DOHH2 (cell line): ENCODE measurements at regions not wholly inside any gene's neighbourhood (a gene's known extent, or its start where the extent isn't known, plus 50 kb on each side); places are given as distances from the start of the nearest gene placed in this dataset.
"Not testable (repeated sequence)": the region's sequence is repeated elsewhere in the genome, so short reads cannot be mapped to it uniquely, and the experiment has no call there.

Source experiments
- H3F3A ChIP-seq: fragments of 200-600 bp; sonication (generic), shearing (Covaris generic); 2 replicates; pipeline ENCODE4 v1.6.0; 2016; ENCODE audit warnings: antibody characterized with exemption, mild to moderate bottlenecking; ENCODE audit not compliant: control insufficient read depth, insufficient read depth
- H3K27ac ChIP-seq: fragments of 200-600 bp; sonication (generic); 2 replicates; pipeline ENCODE4 v1.5.1; 2014; ENCODE audit warnings: low read depth, mild to moderate bottlenecking, low read length, moderate library complexity
- H3K27me3 ChIP-seq: fragments of 200-600 bp; sonication (generic); 2 replicates; pipeline ENCODE4 v1.6.1; 2014; ENCODE audit warnings: mild to moderate bottlenecking, low read length, mixed read lengths; ENCODE audit not compliant: control insufficient read depth
- H3K36me3 ChIP-seq: fragments of 200-600 bp; sonication (generic); 2 replicates; pipeline ENCODE4 v1.6.1; 2014; ENCODE audit warnings: mild to moderate bottlenecking, low read length, moderate library complexity, mixed read lengths; ENCODE audit not compliant: control insufficient read depth
- H3K4me1 ChIP-seq: fragments of 200-600 bp; sonication (generic); 2 replicates; pipeline ENCODE4 v1.6.1; 2014; ENCODE audit warnings: mild to moderate bottlenecking, low read length, mixed read lengths; ENCODE audit not compliant: control insufficient read depth
- H3K4me2 ChIP-seq: fragments of 200-600 bp; sonication (generic); 2 replicates; pipeline ENCODE4 v1.6.0; 2014; ENCODE audit warnings: mild to moderate bottlenecking, low read length, moderate library complexity
- H3K4me3 ChIP-seq: fragments of 200-600 bp; sonication (generic); 2 replicates; pipeline ENCODE4 v1.5.1; 2014; ENCODE audit warnings: mild to moderate bottlenecking, low read length, mixed read lengths
- H3K79me2 ChIP-seq: fragments of 200-600 bp; sonication (generic); 2 replicates; pipeline ENCODE4 v1.6.1; 2014; ENCODE audit warnings: mild to moderate bottlenecking, low read length, mixed read lengths; ENCODE audit not compliant: control insufficient read depth
- H3K9me2 ChIP-seq: fragments of 200-600 bp; sonication (generic); replicated peaks from 2 replicates; pipeline ENCODE4 v1.6.1; 2014; ENCODE audit warnings: mild to moderate bottlenecking, low read length, mixed read lengths; ENCODE audit not compliant: control insufficient read depth
- H3K9me3 ChIP-seq: fragments of 200-600 bp; sonication (generic); 2 replicates; pipeline ENCODE4 v1.6.1; 2014; ENCODE audit warnings: antibody characterized with exemption, low read length, mixed read lengths; ENCODE audit not compliant: control insufficient read depth, insufficient read depth
- H4K20me1 ChIP-seq: fragments of 200-600 bp; sonication (generic); 2 replicates; pipeline ENCODE4 v1.6.0; 2014; ENCODE audit warnings: low read depth, mild to moderate bottlenecking, antibody characterized with exemption, low read length, moderate library complexity; ENCODE audit not compliant: control insufficient read depth, insufficient read depth

- H3K4me1 ChIP-seq, H3K27ac ChIP-seq, H3K4me2 ChIP-seq, H3K79me2 ChIP-seq, H3F3A ChIP-seq, H3K36me3 ChIP-seq, H3K27me3 ChIP-seq, H3K9me2 ChIP-seq, H3K4me3 ChIP-seq, H4K20me1 ChIP-seq: not testable (repeated sequence)
- peaks cover 26% of the 10 kb centered on the region for H3K9me3 ChIP-seq
Observed at GRCh38 chr15:20303248-20304171, 238.1 kb downstream of the GOLGA6L6 start.

- H3K79me2 ChIP-seq, H3K36me3 ChIP-seq, H3K4me2 ChIP-seq, H3K4me3 ChIP-seq, H3F3A ChIP-seq, H3K4me1 ChIP-seq, H3K9me2 ChIP-seq, H3K27ac ChIP-seq, H3K27me3 ChIP-seq, H4K20me1 ChIP-seq: not testable (repeated sequence)
- H3K9me3 ChIP-seq, result peaks cover 26% of the 10 kb centered on the region
Observed at GRCh38 chr15:20302141-20303069, 239.2 kb downstream of the GOLGA6L6 start.

- not testable (repeated sequence) for H3K27me3 ChIP-seq, H3K4me1 ChIP-seq, H3F3A ChIP-seq, H3K9me2 ChIP-seq, H3K36me3 ChIP-seq, H3K27ac ChIP-seq, H3K4me2 ChIP-seq, H4K20me1 ChIP-seq, H3K79me2 ChIP-seq, H3K4me3 ChIP-seq
- H3K9me3 ChIP-seq, result peaks cover 23% of the 10 kb centered on the region
Observed at GRCh38 chr15:20301471-20302081, 240.0 kb downstream of the GOLGA6L6 start.

- peaks cover 17% of the 10 kb centered on the region for H3K9me3 ChIP-seq
- not testable (repeated sequence) for H3K27me3 ChIP-seq, H3K4me1 ChIP-seq, H3K4me3 ChIP-seq, H3K79me2 ChIP-seq, H3F3A ChIP-seq, H3K9me2 ChIP-seq, H3K4me2 ChIP-seq, H3K27ac ChIP-seq, H4K20me1 ChIP-seq, H3K36me3 ChIP-seq
Observed at GRCh38 chr15:20301041-20301390, 240.6 kb downstream of the GOLGA6L6 start.

- not testable (repeated sequence) for H4K20me1 ChIP-seq, H3F3A ChIP-seq, H3K27me3 ChIP-seq, H3K4me1 ChIP-seq, H3K27ac ChIP-seq, H3K4me3 ChIP-seq, H3K4me2 ChIP-seq, H3K9me2 ChIP-seq, H3K79me2 ChIP-seq, H3K36me3 ChIP-seq
- H3K9me3 ChIP-seq, result peaks cover 19% of the 10 kb centered on the region
Observed at GRCh38 chr15:20300351-20301040, 241.1 kb downstream of the GOLGA6L6 start.

- H3K9me3 ChIP-seq, result peaks cover 22% of the 10 kb centered on the region; the same call in 1 of the 2 replicates
- not testable (repeated sequence) for H3K9me2 ChIP-seq, H3K27ac ChIP-seq, H3K4me2 ChIP-seq, H3K4me3 ChIP-seq, H4K20me1 ChIP-seq, H3K27me3 ChIP-seq, H3K79me2 ChIP-seq, H3K36me3 ChIP-seq, H3F3A ChIP-seq, H3K4me1 ChIP-seq
Observed at GRCh38 chr15:20297603-20298123, 243.9 kb downstream of the GOLGA6L6 start.

- not testable (repeated sequence) for H3K4me1 ChIP-seq, H3K79me2 ChIP-seq, H3K4me3 ChIP-seq, H3K27ac ChIP-seq, H3K36me3 ChIP-seq, H3K9me2 ChIP-seq, H4K20me1 ChIP-seq, H3F3A ChIP-seq, H3K27me3 ChIP-seq, H3K4me2 ChIP-seq
- peaks cover 18% of the 10 kb centered on the region; the same call in 1 of the 2 replicates for H3K9me3 ChIP-seq
Observed at GRCh38 chr15:20296261-20296660, 245.3 kb downstream of the GOLGA6L6 start.
